CD4-positive, alpha-beta T cell treated with Interleukin-1 beta for 1 hour (primary cell): ENCODE measurements at regions not wholly inside any gene's neighbourhood (a gene's known extent, or its start where the extent isn't known, plus 50 kb on each side); places are given as distances from the start of the nearest gene placed in this dataset.
A peak's percentile ranks its signal among the peaks of the same experiment; 100 is the strongest.
"Not testable (repeated sequence)": the region's sequence is repeated elsewhere in the genome, so short reads cannot be mapped to it uniquely, and the experiment has no call there.

Experiments used
- DNase-seq, 2 donors: peaks; one replicate each; pipeline ENCODE4 v3.0.0-alpha.2; 2020 to 2022

GRCh38 chr5:112574536-112574935 lies 155.5 kb upstream of the EPB41L4A start:
- no peak for DNase-seq

GRCh38 chr5:112576298-112576925 lies 157.3 kb upstream of the EPB41L4A start:
- no peak for DNase-seq

GRCh38 chr5:112579599-112580170 lies 158.0 kb upstream of the APC start:
- DNase-seq: no peak

GRCh38 chr5:112581811-112582320 lies 155.8 kb upstream of the APC start:
- no peak for DNase-seq

GRCh38 chr5:112583166-112583565 lies 154.5 kb upstream of the APC start:
- no peak for DNase-seq

- no peak for DNase-seq
Measured at GRCh38 chr5:112584781-112585180, 152.9 kb upstream of the APC start.

GRCh38 chr5:112586596-112587062 lies 151.1 kb upstream of the APC start:
- no peak for DNase-seq

GRCh38 chr5:112590858-112591257 lies 146.8 kb upstream of the APC start:
- DNase-seq: not testable (repeated sequence)

GRCh38 chr5:112594095-112594850 lies 143.4 kb upstream of the APC start:
- DNase-seq: no peak

- DNase-seq: no peak
Measured at GRCh38 chr5:112594941-112595340, 142.7 kb upstream of the APC start.

- DNase-seq: no peak
Measured at GRCh38 chr5:112597831-112598230, 139.9 kb upstream of the APC start.

GRCh38 chr5:112600510-112600909 lies 137.2 kb upstream of the APC start:
- not testable (repeated sequence) for DNase-seq

- peak; percentile 26 to 27 for DNase-seq
Measured at GRCh38 chr5:112604732-112605630, 132.7 kb upstream of the APC start.

- DNase-seq: no peak
Measured at GRCh38 chr5:112608975-112609374, 128.7 kb upstream of the APC start.

GRCh38 chr5:112612663-112613062 lies 125.0 kb upstream of the APC start:
- no peak for DNase-seq

GRCh38 chr5:112614285-112614684 lies 123.4 kb upstream of the APC start:
- DNase-seq: no peak

- no peak for DNase-seq
Measured at GRCh38 chr5:112614986-112615385, 122.7 kb upstream of the APC start.

- no peak for DNase-seq
Measured at GRCh38 chr5:112616812-112617547, 120.7 kb upstream of the APC start.

GRCh38 chr5:112625246-112625645 lies 112.4 kb upstream of the APC start:
- DNase-seq: no peak

- no peak for DNase-seq
Measured at GRCh38 chr5:112625689-112626438, 111.8 kb upstream of the APC start.

GRCh38 chr5:112626715-112627114 lies 111.0 kb upstream of the APC start:
- DNase-seq: no peak
